ENCODE measurements at regions not wholly inside any gene's neighbourhood (a gene's known extent, or its start where the extent isn't known, plus 50 kb on each side); places are given as distances from the start of the nearest gene placed in this dataset.

DNA sequence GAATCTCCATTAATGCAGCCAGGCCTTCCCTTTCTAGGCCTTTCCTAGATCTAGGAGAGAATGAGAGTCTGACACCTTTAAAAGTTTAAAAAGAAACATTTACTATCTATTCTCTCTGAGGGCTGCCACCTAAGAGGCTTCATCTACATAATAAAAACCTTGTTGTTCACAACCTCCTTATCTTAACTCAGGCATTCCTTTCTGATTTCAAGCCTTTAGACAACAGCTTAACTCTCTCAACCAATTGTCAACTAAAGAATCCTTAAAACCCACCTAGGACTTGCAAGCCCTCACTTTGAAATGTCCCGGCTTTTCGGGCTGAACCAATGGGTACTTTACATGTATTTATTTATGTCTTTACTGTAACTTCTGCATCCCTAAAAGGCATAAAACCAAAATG, 64.3 kb upstream of the RET start:
- no peak for DNase-seq

DNA sequence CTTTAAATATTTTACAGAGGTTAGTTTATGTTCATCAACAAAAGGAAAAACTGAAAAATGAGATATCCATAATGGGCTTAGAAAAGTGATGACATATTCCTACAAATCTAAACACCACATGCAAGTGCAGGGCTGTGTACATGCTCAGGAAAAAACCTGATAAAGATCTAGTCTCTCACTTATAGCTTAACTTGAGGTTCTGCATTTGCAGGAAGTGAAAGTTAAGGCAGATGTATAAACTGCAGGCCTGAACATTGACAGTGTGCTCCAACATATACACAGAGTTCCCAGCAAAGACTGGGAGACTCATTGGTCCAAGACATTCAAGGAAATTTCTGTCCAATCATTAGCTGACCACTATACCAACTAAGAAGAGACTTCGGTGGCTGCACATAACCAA, 63.8 kb upstream of the RET start:
- no peak for DNase-seq

DNA sequence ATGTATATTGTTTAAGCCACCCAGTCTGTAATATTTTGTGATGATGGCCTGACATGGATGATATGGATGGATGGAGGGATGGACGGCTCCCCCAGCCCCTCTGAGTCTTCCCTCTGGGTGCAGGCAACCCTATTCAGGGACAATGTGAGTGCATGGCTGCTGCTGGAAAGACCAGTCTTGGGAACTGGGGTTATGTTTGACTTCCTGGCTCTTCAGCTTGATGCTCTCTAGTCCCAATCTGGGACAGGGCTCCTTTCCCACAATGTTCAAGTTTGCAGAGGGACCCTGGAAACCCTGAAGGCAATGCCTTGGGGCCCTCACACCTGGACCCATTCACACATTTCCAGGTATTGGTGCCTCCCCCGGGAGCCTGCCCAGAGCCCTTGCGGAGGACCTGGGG, 52.3 kb upstream of the RET start:
- DNase-seq, result no peak

DNA sequence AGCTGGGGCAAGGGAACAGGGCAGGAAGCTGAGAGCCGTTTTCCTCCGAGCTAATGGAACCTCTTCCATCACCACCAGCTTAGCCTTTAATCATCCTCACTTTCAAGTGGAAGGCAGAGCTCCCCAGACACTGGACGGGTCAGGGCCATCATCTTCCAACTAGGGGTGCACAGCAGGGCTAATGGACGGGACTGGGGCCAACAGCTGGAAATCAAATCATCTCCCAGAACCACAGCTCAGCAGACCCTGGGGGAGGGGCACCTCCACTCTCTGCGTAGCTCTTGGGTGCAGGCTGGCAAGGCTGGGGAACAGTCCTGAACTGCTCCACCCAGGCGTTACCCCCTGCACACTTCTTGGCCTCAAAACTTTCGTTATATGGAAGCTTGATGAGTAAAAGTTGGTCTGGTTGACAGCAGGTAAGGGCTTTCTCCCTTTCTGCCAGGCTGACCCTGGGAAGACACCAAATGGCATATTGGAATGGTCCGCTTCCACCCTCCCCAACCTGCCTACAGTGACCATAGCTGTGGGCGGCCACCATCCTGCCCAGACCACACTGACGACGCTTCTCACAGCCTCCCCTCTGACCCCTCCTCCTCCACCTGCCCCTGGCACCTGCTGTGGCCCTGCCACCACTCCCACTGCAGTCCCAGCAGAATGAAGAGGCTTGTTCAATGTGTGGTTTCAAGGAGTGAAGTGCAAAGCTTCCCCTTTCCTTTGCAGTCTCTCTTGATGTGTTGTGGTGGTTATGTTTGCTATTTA, 51.7 kb upstream of the RET start:
- DNase-seq, result no peak

DNA sequence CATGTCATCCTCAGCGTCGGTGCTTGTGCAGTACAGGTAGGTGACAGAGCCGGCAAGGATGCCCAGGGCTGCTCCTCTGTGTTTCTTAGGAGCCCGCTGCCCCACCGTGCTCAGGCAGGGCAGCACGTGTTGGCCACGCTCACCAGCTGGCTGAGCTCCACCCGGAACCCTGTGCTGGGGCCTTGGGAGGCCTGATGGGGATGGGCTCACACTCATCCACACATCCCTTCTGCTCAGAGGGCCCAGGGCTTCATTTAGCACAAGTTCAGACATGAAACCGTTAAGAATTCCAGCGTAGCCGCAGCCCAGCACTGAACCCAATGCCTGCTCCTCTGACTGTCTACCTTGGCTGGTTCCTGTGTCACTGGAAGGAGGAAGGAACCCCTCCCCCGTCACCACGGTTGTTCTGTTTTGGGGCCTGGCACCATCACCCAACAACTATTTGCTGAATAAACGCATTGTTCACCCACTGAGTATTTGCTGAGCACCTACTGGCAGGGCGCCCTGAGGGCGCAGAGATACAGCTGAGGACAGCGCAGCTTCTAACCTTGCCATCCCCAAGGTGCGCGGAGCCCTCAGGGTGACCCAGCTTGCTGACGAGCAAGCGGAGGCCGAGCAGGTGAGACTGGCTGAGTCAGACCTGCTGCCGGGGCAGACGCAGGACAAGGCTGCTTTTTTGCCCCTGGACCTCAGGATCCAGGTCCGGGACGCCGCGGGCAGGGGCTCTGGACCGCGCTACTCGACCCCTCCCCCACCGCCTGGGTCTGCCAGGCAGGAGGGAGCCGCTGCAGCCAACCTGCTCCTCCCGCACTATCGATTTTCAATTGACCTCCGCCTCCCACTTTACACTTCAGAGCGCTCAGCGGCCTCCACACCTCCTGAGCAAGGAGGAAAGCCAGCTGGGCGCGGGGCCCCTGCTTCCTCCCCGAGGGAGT, 50.6 kb upstream of the RET start:
- peak; percentile 70 for DNase-seq

Measured in retina (tissue), 1 donor.